PC-3 (cell line): ENCODE measurements at regions not wholly inside any gene's neighbourhood (a gene's known extent, or its start where the extent isn't known, plus 50 kb on each side); places are given as distances from the start of the nearest gene placed in this dataset.

Experiments
- ATAC-seq: fragments of 200-7000 bp; cut with Tn5 transposase; 2 replicates; pipeline ENCODE4 v1.9.1; 2020; ENCODE audit warnings: mild to moderate bottlenecking, moderate library complexity
- BruUV-seq: library from RNA; stranded (reverse); fragments of 400-500 nt; replicated peaks from 2 replicates; lab custom pipeline; 2021; lab: Mats Ljungman, UMichigan
- CTCF ChIA-PET: fragments of 300-600 bp; sonication (Branson Sonifier 250); formaldehyde crosslinking; loops from one replicate; lab custom pipeline; 2022; ENCODE audit warnings: antibody characterized with exemption; lab: Charles Lee
- POLR2A ChIA-PET: fragments of 300-600 bp; sonication (Branson Sonifier 250); formaldehyde crosslinking; loops from one replicate; lab custom pipeline; 2022; ENCODE audit warnings: antibody characterized with exemption; ENCODE audit not compliant: unreplicated experiment; lab: Charles Lee
- DNase-seq: peaks from one replicate; pipeline ENCODE4 v3.0.0-alpha.2; 2015
- H2AFZ ChIP-seq: fragments of 300-600 bp; sonication (generic); 2 replicates; pipeline ENCODE4 v1.6.0; 2016; ENCODE audit warnings: antibody characterized with exemption, low read length
- H3F3A ChIP-seq: fragments of 300-600 bp; sonication (generic); one replicate; pipeline ENCODE4 v1.6.0; 2017; ENCODE audit warnings: antibody characterized with exemption, low read length, control low read depth, mild to moderate bottlenecking; ENCODE audit not compliant: unreplicated experiment
- H3K27ac ChIP-seq: fragments of 300-600 bp; sonication (generic); 2 replicates; pipeline ENCODE4 v1.5.1; 2016; ENCODE audit warnings: mild to moderate bottlenecking, low read length
- H3K27me3 ChIP-seq: fragments of 300-600 bp; sonication (generic); 2 replicates; pipeline ENCODE4 v1.6.1; 2016; ENCODE audit warnings: low read length, mixed read lengths
- H3K36me3 ChIP-seq: fragments of 300-600 bp; sonication (generic); 2 replicates; pipeline ENCODE4 v1.6.1; 2016; ENCODE audit warnings: low read depth, mixed run types, low read length, mixed read lengths
- H3K4me1 ChIP-seq: fragments of 300-600 bp; sonication (generic); 2 replicates; pipeline ENCODE4 v1.5.1; 2016; ENCODE audit warnings: low read length; ENCODE audit not compliant: insufficient read depth
- H3K4me2 ChIP-seq: fragments of 300-600 bp; sonication (generic); 2 replicates; pipeline ENCODE4 v1.6.0; 2016; ENCODE audit warnings: low read length
- H3K4me3 ChIP-seq: fragments of 300-600 bp; sonication (generic); 2 replicates; pipeline ENCODE4 v1.5.1; 2016; ENCODE audit warnings: mild to moderate bottlenecking, low read length, mixed read lengths
- H3K79me2 ChIP-seq: fragments of 300-600 bp; sonication (generic); 2 replicates; pipeline ENCODE4 v1.6.1; 2017; ENCODE audit warnings: low read length, mixed read lengths
- H3K9ac ChIP-seq: fragments of 300-600 bp; sonication (generic); 2 replicates; pipeline ENCODE4 v1.6.0; 2016; ENCODE audit warnings: mild to moderate bottlenecking, low read length
- H3K9me2 ChIP-seq: fragments of 300-600 bp; sonication (generic); replicated peaks from 2 replicates; pipeline ENCODE4 v1.6.1; 2016; ENCODE audit warnings: mixed run types, low read length, mixed read lengths
- H3K9me3 ChIP-seq: fragments of 300-600 bp; sonication (generic); 2 replicates; pipeline ENCODE4 v1.6.1; 2016; ENCODE audit warnings: low read length, mixed read lengths
- H4K20me1 ChIP-seq: fragments of 300-600 bp; sonication (generic); 2 replicates; pipeline ENCODE4 v1.6.1; 2016; ENCODE audit warnings: low read length, mixed read lengths
- EZH2 ChIP-seq: fragments of 300-600 bp; sonication (generic); IDR thresholded peaks from one replicate; pipeline ENCODE4 v1.6.1; 2017; ENCODE audit warnings: antibody characterized with exemption, mild to moderate bottlenecking, low read length; ENCODE audit not compliant: unreplicated experiment
- EZH2phosphoT487 ChIP-seq: fragments of 300-600 bp; sonication (generic); IDR thresholded peaks from 2 replicates; pipeline ENCODE4 v1.6.1; 2018; ENCODE audit warnings: mild to moderate bottlenecking, antibody characterized with exemption, low read length, borderline replicate concordance
- intact Hi-C: fragments of 100-400 bp; cut with micrococcal nuclease; formaldehyde crosslinking; loops from 2 replicates; pipeline ENCODE4 v1.9.0; 2023
- TF ChIP-seq, protein P1 (sequence below): fragments of 300-600 bp; sonication (generic); conservative IDR thresholded peaks from 2 replicates; pipeline ENCODE4 v1.5.1; 2017; ENCODE audit warnings: antibody characterized with exemption, low read depth, mild to moderate bottlenecking, low read length

GRCh38 chr15:92725171-92725570 lies 69.6 kb upstream of the FAM174B start:
- no peaks in the 10 kb centered on the region for H3K9me3 ChIP-seq
- H3K27me3 ChIP-seq, result no peaks in the 10 kb centered on the region
- H3K79me2 ChIP-seq, result no peaks in the 10 kb centered on the region
- H3K36me3 ChIP-seq, result no peaks in the 10 kb centered on the region
- H3K9ac ChIP-seq, result no peak overlapping the region
- no peaks in the 10 kb centered on the region for H3F3A ChIP-seq
- no peaks in the 10 kb centered on the region for H3K4me1 ChIP-seq
- H2AFZ ChIP-seq, result no peak overlapping the region
- H3K4me3 ChIP-seq, result no peak overlapping the region
- no peaks in the 10 kb centered on the region for H4K20me1 ChIP-seq
- no peak for TF ChIP-seq EZH2
- TF ChIP-seq, protein P1, sequence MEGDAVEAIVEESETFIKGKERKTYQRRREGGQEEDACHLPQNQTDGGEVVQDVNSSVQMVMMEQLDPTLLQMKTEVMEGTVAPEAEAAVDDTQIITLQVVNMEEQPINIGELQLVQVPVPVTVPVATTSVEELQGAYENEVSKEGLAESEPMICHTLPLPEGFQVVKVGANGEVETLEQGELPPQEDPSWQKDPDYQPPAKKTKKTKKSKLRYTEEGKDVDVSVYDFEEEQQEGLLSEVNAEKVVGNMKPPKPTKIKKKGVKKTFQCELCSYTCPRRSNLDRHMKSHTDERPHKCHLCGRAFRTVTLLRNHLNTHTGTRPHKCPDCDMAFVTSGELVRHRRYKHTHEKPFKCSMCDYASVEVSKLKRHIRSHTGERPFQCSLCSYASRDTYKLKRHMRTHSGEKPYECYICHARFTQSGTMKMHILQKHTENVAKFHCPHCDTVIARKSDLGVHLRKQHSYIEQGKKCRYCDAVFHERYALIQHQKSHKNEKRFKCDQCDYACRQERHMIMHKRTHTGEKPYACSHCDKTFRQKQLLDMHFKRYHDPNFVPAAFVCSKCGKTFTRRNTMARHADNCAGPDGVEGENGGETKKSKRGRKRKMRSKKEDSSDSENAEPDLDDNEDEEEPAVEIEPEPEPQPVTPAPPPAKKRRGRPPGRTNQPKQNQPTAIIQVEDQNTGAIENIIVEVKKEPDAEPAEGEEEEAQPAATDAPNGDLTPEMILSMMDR, result no peak
- no peak for TF ChIP-seq EZH2phosphoT487
- BruUV-seq, result no TSS peak
- H3K27ac ChIP-seq, result no peak overlapping the region
- H3K4me2 ChIP-seq, result no peak overlapping the region
- DNase-seq (no peak), ATAC-seq (no peak)
- no peaks in the 10 kb centered on the region for H3K9me2 ChIP-seq
- ChIA-PET CTCF (no interaction called here), POLR2A (no interaction called here)
- intact Hi-C loops, result no loop called here

DNA sequence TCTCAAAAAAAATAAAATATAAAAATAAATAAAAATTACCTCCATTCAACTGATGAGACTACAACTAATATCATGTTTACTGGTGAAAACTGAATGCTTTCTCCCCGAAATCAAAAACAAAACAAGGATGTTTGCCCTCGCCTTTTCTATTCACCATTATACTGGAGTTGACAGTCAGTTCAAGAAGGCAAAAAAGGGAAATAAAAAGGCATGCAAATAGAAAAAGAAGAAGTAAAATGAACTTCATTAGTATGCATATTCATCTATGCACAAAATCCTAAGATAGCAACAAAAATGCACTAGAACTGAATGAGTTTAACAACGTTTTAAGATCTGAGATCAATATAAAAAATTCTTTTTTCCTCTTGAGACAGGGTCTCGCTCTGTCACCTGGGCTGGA lies 72.7 kb upstream of the FAM174B start:
- no peak for TF ChIP-seq EZH2
- TF ChIP-seq, protein P1, result no peak
- no peak overlapping the region for H2AFZ ChIP-seq
- no peak overlapping the region for H3K9ac ChIP-seq
- H3K27me3 ChIP-seq, result no peaks in the 10 kb centered on the region
- intact Hi-C loops, result no loop called here
- H3K36me3 ChIP-seq, result no peaks in the 10 kb centered on the region
- no peaks in the 10 kb centered on the region for H3F3A ChIP-seq
- no peak overlapping the region for H3K27ac ChIP-seq
- no peak overlapping the region for H3K4me3 ChIP-seq
- BruUV-seq, result no TSS peak
- H3K9me3 ChIP-seq, result no peaks in the 10 kb centered on the region
- no peaks in the 10 kb centered on the region for H4K20me1 ChIP-seq
- CTCF ChIA-PET, result no interaction called here
- no peaks in the 10 kb centered on the region for H3K9me2 ChIP-seq
- POLR2A ChIA-PET, result no interaction called here
- H3K79me2 ChIP-seq, result no peaks in the 10 kb centered on the region
- DNase-seq (no peak), ATAC-seq (no peak)
- no peaks in the 10 kb centered on the region for H3K4me1 ChIP-seq
- no peak overlapping the region for H3K4me2 ChIP-seq

DNA sequence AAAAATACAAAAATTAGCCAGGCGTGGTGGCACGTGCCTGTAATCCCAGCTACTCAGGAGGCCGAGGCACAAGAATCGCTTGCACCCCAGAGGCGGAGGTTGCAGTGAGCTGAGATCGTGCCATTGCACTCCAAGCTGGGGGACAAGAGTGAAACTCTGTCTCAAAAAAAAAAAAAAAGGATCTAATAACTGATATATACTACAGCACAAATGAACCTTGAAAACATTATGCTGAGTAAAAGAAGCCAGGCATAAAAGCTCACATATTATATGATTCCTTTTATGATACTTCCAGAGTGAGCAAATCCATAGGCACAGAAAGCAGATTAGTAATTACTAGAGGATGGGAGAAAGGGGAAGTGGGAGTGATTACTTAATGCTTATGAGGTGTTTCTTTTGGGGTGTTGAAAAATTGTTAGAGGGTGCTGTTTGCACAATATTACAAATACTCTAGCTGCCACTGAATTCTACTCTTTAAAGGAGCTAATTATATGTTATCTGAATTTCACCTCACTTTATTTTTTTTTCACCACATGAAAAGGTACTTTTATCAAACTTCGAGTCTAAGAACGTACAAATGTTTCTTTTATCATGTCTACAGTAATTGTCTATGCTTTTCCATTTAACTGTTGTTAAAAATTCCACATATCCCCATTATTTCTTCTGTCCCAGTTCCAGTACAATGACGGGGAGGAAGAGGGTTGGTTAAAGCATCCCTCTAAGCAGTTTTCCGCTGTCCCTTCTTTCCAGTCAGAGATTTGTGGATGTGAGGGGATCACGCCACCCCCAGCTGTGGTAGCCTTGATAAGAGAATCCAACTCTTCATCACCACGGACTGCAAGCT lies 77.7 kb upstream of the FAM174B start:
- no peak for ATAC-seq
- TF ChIP-seq EZH2phosphoT487 (no peak), EZH2 (no peak)
- TF ChIP-seq, protein P1, result no peak
- no peak overlapping the region for H3K9ac ChIP-seq
- no peaks in the 10 kb centered on the region for H3K36me3 ChIP-seq
- H3K9me3 ChIP-seq, result no peaks in the 10 kb centered on the region
- H3K9me2 ChIP-seq, result no peaks in the 10 kb centered on the region
- no peak overlapping the region for H2AFZ ChIP-seq
- no peaks in the 10 kb centered on the region for H3K79me2 ChIP-seq
- DNase-seq, result no peak
- no peak overlapping the region for H3K27ac ChIP-seq
- no peaks in the 10 kb centered on the region for H4K20me1 ChIP-seq
- no peak overlapping the region for H3K4me2 ChIP-seq
- no peaks in the 10 kb centered on the region for H3F3A ChIP-seq
- H3K4me3 ChIP-seq, result no peak overlapping the region; the same call in 1 of the 2 replicates
- H3K4me1 ChIP-seq, result no peaks in the 10 kb centered on the region
- H3K27me3 ChIP-seq, result no peaks in the 10 kb centered on the region
- BruUV-seq, result no TSS peak
- intact Hi-C loops, result no loop called here
- POLR2A ChIA-PET, result no interaction called here
- CTCF ChIA-PET, result no interaction called here
